ENCODE measurements at regions not wholly inside any gene's neighbourhood (a gene's known extent, or its start where the extent isn't known, plus 50 kb on each side); places are given as distances from the start of the nearest gene placed in this dataset.

DNA sequence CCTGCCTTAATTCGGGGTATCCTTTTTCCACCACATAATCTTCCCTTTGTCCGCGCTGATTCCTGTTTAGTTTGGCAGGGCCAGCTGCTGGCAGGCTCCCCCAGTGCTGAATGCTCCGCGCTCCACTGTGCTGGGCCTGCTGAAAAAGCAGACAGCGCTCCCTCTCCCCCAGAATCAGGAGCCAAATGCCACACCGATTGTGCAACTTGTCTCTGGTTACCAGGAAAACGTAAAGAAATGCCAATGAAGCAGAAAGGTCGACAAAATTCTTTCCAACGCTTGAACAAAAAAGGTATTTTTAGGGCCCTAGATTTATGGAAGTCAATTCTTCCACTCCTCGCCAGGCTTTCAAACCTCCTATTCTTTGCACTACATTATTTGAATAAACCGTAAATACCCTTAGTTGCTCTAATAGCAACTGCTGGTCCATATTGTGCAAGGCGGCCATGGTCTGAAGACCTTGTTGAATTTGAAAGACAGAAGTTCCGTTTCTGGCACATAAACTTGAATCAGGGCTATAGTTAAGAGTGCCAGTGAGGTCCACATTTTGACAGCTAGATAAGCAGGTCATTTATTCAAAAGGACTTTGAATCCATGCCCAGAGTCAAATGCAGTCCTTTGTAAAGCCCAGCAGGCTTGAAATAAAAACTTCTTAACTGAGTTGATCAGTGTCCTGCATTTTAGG lies 206.7 kb upstream of the RFC3 start:
- POLR2A ChIA-PET, result no interaction called here
- Histone ChIP-seq H3K27me3 (ENCODE audit: control insufficient read depth, insufficient read depth, low read length) (no peaks in the 10 kb centered on the region), H3K36me3 (ENCODE audit: control insufficient read depth, insufficient read depth, low read length) (no peaks in the 10 kb centered on the region), H3K27ac (ENCODE audit: low read length) (no peak overlapping the region), H3K4me3 (ENCODE audit: low read depth in 2 of 2, low read length in 2 of 2) (no peak overlapping the region), H3K9me3 (ENCODE audit: control insufficient read depth, insufficient read depth, low read depth, low read length) (no peaks in the 10 kb centered on the region), H3K4me1 (ENCODE audit: control insufficient read depth, insufficient read depth, low read length) (no peaks in the 10 kb centered on the region)
- TF ChIP-seq, protein P1, sequence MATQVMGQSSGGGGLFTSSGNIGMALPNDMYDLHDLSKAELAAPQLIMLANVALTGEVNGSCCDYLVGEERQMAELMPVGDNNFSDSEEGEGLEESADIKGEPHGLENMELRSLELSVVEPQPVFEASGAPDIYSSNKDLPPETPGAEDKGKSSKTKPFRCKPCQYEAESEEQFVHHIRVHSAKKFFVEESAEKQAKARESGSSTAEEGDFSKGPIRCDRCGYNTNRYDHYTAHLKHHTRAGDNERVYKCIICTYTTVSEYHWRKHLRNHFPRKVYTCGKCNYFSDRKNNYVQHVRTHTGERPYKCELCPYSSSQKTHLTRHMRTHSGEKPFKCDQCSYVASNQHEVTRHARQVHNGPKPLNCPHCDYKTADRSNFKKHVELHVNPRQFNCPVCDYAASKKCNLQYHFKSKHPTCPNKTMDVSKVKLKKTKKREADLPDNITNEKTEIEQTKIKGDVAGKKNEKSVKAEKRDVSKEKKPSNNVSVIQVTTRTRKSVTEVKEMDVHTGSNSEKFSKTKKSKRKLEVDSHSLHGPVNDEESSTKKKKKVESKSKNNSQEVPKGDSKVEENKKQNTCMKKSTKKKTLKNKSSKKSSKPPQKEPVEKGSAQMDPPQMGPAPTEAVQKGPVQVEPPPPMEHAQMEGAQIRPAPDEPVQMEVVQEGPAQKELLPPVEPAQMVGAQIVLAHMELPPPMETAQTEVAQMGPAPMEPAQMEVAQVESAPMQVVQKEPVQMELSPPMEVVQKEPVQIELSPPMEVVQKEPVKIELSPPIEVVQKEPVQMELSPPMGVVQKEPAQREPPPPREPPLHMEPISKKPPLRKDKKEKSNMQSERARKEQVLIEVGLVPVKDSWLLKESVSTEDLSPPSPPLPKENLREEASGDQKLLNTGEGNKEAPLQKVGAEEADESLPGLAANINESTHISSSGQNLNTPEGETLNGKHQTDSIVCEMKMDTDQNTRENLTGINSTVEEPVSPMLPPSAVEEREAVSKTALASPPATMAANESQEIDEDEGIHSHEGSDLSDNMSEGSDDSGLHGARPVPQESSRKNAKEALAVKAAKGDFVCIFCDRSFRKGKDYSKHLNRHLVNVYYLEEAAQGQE (IDR thresholded peaks at IDR 0.05; ENCODE audit: insufficient read depth in 1 of 2, low read depth in 2 of 2, low read length in 1 of 2), result no peak
- no peak for TF ChIP-seq POLR2AphosphoS5 (IDR thresholded peaks at IDR 0.05; ENCODE audit: low read depth, low read length)
- TF ChIP-seq SIN3A (IDR thresholded peaks at IDR 0.05; ENCODE audit: borderline replicate concordance, insufficient read depth, low read depth, low read length), result no peak
- TF ChIP-seq, protein P2, sequence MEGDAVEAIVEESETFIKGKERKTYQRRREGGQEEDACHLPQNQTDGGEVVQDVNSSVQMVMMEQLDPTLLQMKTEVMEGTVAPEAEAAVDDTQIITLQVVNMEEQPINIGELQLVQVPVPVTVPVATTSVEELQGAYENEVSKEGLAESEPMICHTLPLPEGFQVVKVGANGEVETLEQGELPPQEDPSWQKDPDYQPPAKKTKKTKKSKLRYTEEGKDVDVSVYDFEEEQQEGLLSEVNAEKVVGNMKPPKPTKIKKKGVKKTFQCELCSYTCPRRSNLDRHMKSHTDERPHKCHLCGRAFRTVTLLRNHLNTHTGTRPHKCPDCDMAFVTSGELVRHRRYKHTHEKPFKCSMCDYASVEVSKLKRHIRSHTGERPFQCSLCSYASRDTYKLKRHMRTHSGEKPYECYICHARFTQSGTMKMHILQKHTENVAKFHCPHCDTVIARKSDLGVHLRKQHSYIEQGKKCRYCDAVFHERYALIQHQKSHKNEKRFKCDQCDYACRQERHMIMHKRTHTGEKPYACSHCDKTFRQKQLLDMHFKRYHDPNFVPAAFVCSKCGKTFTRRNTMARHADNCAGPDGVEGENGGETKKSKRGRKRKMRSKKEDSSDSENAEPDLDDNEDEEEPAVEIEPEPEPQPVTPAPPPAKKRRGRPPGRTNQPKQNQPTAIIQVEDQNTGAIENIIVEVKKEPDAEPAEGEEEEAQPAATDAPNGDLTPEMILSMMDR (IDR thresholded peaks at IDR 0.05), result no peak
- no peak for TF ChIP-seq TCF7L2 (IDR thresholded peaks at IDR 0.05; ENCODE audit: low read depth, low read length)
- no peak for DNase-seq (ENCODE audit: low read depth, low spot score)
- BruUV-seq (replicated peaks), result no TSS peak
- intact Hi-C loops (cut with micrococcal nuclease; ENCODE audit: unreplicated experiment) (no loop called here), in situ Hi-C loops (cut with HindIII; ENCODE audit: low pct_unique_long_range_greater_than_20kb, low sequenced_read_pairs) (no loop called here)
- CTCF ChIA-PET, result no interaction called here
- ATAC-seq, result no peak

DNA sequence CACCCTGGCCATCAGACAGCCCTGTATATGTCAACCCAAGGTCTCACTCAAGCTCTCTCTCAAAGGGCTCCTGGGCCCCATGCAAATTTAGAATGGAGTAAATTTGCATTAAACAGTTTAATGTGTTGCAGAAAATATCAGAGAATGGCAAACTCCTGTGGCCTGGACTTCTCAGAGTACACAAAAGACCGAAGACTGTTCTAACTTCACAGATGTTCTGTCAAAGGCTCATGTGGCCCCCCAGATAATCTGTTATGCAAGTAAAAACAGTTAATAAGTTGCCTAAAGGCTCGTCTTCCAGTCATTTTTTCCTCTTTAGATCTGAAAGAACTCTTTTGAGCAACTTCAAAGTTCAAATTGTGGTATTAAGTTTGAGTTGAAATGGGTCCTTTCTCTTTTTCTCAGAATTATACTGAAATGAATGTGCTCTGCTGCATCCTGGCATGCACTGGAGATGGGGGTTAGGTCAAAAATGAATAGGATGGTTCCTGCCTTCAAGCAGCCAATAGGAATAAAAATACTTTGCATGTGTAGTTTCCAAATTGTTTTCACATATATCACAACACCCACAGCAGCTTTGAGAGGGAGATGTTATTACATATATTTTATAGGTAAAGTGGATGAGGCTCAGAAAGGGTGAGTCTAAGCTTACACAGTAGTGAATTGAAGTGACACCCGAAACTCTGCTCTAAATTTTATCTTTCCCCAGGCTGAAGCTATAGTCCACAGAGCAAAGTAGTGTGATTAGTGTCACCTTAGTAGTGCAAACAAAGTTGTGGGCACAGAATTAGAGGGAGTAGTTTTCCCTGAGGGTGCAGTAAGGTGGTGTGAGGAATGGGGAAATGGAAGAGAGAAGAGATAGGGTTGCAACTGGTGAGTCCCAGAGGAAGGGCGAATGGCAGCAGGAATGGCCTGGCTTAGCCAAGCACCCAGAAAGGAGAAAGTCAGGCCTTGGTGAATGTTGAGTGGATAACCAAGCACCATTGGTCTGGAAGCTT lies 205.0 kb upstream of the RFC3 start:
- no peak overlapping the region for H3K27ac ChIP-seq (ENCODE audit: low read length)
- no peak overlapping the region for H3K4me3 ChIP-seq (ENCODE audit: low read depth in 2 of 2, low read length in 2 of 2)
- ChIA-PET CTCF (no interaction called here), POLR2A (no interaction called here)
- intact Hi-C loops (cut with micrococcal nuclease; ENCODE audit: unreplicated experiment) (no loop called here), in situ Hi-C loops (cut with HindIII; ENCODE audit: low pct_unique_long_range_greater_than_20kb, low sequenced_read_pairs) (no loop called here)
- no peaks in the 10 kb centered on the region for H3K9me3 ChIP-seq (ENCODE audit: control insufficient read depth, insufficient read depth, low read depth, low read length)
- H3K36me3 ChIP-seq (ENCODE audit: control insufficient read depth, insufficient read depth, low read length), result no peaks in the 10 kb centered on the region
- H3K4me1 ChIP-seq (ENCODE audit: control insufficient read depth, insufficient read depth, low read length), result no peaks in the 10 kb centered on the region
- no peak for DNase-seq (ENCODE audit: low read depth, low spot score)
- TF ChIP-seq TCF7L2 (IDR thresholded peaks at IDR 0.05; ENCODE audit: low read depth, low read length), result no peak
- no peak for ATAC-seq
- no TSS peak for BruUV-seq (replicated peaks)
- no peaks in the 10 kb centered on the region for H3K27me3 ChIP-seq (ENCODE audit: control insufficient read depth, insufficient read depth, low read length)

All from Panc1 (cell line).